CD14-positive monocyte (primary cell): ENCODE measurements at regions not wholly inside any gene's neighbourhood (a gene's known extent, or its start where the extent isn't known, plus 50 kb on each side); places are given as distances from the start of the nearest gene placed in this dataset.

ENCODE experiments used
- DNase-seq, 3 donors: peaks; one replicate each; pipeline ENCODE4 v3.0.0-alpha.2; 2011 to 2022
- H2AFZ ChIP-seq: 2 replicates; pipeline ENCODE4 v1.6.0; 2012; ENCODE audit warnings: mild to moderate bottlenecking, low read depth, low read length, inconsistent platforms; ENCODE audit not compliant: insufficient read depth, poor library complexity, severe bottlenecking
- H3K27ac ChIP-seq, 2 donors: 1 replicate in 1 of 2; 2 replicates in 1 of 2; pipeline ENCODE4 v1.5.1; 2012 to 2013; ENCODE audit warnings: low read length in 2 of 2, control low read depth in 1 of 2, inconsistent platforms in 1 of 2, low read depth in 1 of 2, mild to moderate bottlenecking in 1 of 2
- H3K27me3 ChIP-seq, 2 donors: one replicate each; pipeline versions ENCODE4 v1.6.0 to v1.6.1; 2011 to 2013; ENCODE audit warnings: low read length in 2 of 2; ENCODE audit not compliant: control insufficient read depth in 2 of 2, insufficient read depth in 2 of 2
- H3K36me3 ChIP-seq, 2 donors: replicated peaks in 1 of 2; 1 replicate in 1 of 2; 2 replicates in 1 of 2; pipeline versions ENCODE4 v1.5.1 to v1.6.1; 2012 to 2013; ENCODE audit warnings: low read length in 2 of 2, control low read depth in 1 of 2, inconsistent platforms in 1 of 2, mild to moderate bottlenecking in 1 of 2; ENCODE audit not compliant: insufficient read depth in 2 of 2, control insufficient read depth in 1 of 2
- H3K4me1 ChIP-seq, 2 donors: 1 replicate in 1 of 2; 2 replicates in 1 of 2; pipeline versions ENCODE4 v1.5.1 to v1.6.1; 2012 to 2013; ENCODE audit warnings: low read length in 2 of 2, control low read depth in 1 of 2, inconsistent platforms in 1 of 2, mild to moderate bottlenecking in 1 of 2, moderate library complexity in 1 of 2; ENCODE audit not compliant: insufficient read depth in 2 of 2, control insufficient read depth in 1 of 2
- H3K4me2 ChIP-seq: replicated peaks from 2 replicates; pipeline ENCODE3; 2012; ENCODE audit warnings: low read length, moderate library complexity, mild to moderate bottlenecking; ENCODE audit not compliant: poor library complexity, severe bottlenecking; ENCODE audit errors: extremely low read depth
- H3K4me3 ChIP-seq, 3 experiments: fragments of 200-600 bp in 1 of 3; sonication (generic) in 1 of 3; replicated peaks in 1 of 3; 1 replicate in 2 of 3; 2 replicates in 1 of 3; pipeline ENCODE4 v1.5.1; 2011 to 2013; ENCODE audit warnings: low read length in 3 of 3, mild to moderate bottlenecking in 3 of 3, control low read depth in 2 of 3, low read depth in 2 of 3, inconsistent platforms in 1 of 3, moderate library complexity in 1 of 3
- H3K79me2 ChIP-seq: 2 replicates; pipeline ENCODE4 v1.6.0; 2012; ENCODE audit warnings: mild to moderate bottlenecking, control low read depth, inconsistent platforms, low read length, moderate library complexity; ENCODE audit not compliant: insufficient read depth
- H3K9ac ChIP-seq: 2 replicates; pipeline ENCODE4 v1.6.0; 2017; ENCODE audit warnings: low read length, mild to moderate bottlenecking; ENCODE audit not compliant: insufficient read depth, poor library complexity, severe bottlenecking
- H3K9me3 ChIP-seq, 2 donors: replicated peaks in 1 of 2; 1 replicate in 1 of 2; 2 replicates in 1 of 2; pipeline versions ENCODE4 v1.5.1 to v1.6.1; 2012 to 2013; ENCODE audit warnings: low read length in 2 of 2, control low read depth in 1 of 2; ENCODE audit not compliant: control insufficient read depth in 1 of 2, insufficient read depth in 1 of 2
- H4K20me1 ChIP-seq: 2 replicates; pipeline ENCODE4 v1.6.0; 2012; ENCODE audit warnings: mild to moderate bottlenecking, low read length, control low read depth, moderate library complexity; ENCODE audit not compliant: insufficient read depth
- H3K27ac Mint-ChIP-seq, 7 donors: one replicate each; pipeline ENCODE4 v1.8.0; 2020; ENCODE audit warnings: mild to moderate bottlenecking in 7 of 7, mixed read lengths in 7 of 7, moderate library complexity in 6 of 7, inconsistent platforms in 2 of 7
- H3K27me3 Mint-ChIP-seq, 3 donors: one replicate each; pipeline ENCODE4 v1.8.0; 2021 to 2022; ENCODE audit warnings: low read depth in 3 of 3, mild to moderate bottlenecking in 3 of 3, mixed read lengths in 3 of 3, moderate library complexity in 3 of 3, inconsistent platforms in 1 of 3
- H3K36me3 Mint-ChIP-seq, 2 donors: one replicate each; pipeline ENCODE4 v1.8.0; 2020; ENCODE audit warnings: mixed read lengths in 2 of 2, inconsistent platforms in 1 of 2, mild to moderate bottlenecking in 1 of 2
- H3K4me1 Mint-ChIP-seq: one replicate; pipeline ENCODE4 v1.8.0; 2020; ENCODE audit warnings: mild to moderate bottlenecking, mixed read lengths
- H3K4me3 Mint-ChIP-seq, 2 donors: one replicate each; pipeline ENCODE4 v1.8.0; 2020; ENCODE audit warnings: mild to moderate bottlenecking in 2 of 2, mixed read lengths in 2 of 2, moderate library complexity in 1 of 2
- H3K9me3 Mint-ChIP-seq, 7 donors: one replicate each; pipeline ENCODE4 v1.8.0; 2020 to 2022; ENCODE audit warnings: mixed read lengths in 7 of 7, mild to moderate bottlenecking in 6 of 7, moderate library complexity in 6 of 7, inconsistent platforms in 2 of 7
- CTCF ChIP-seq: fragments of 200-600 bp; IDR thresholded peaks from one replicate; pipeline ENCODE4 v1.8.0; 2022; ENCODE audit warnings: antibody characterized with exemption, mild to moderate bottlenecking
- WGBS: methylation state at CpG from one replicate; pipeline ENCODE4 v1.1.5; 2013; ENCODE audit warnings: missing lambda C conversion rate; ENCODE audit not compliant: insufficient coverage; 5-methylcytosine and 5-hydroxymethylcytosine counted together
- intact Hi-C, 2 donors: fragments of 100-400 bp; cut with micrococcal nuclease; formaldehyde crosslinking; loops; one replicate each; pipeline versions ENCODE4 v1.15.0 to v1.15.1; 2023

- no peak overlapping the region for H3K4me3 Mint-ChIP-seq
- no peaks in the 10 kb centered on the region for H3K36me3 Mint-ChIP-seq
- H3K9me3 Mint-ChIP-seq = peaks cover 0 to 2% (median 0%) of the 10 kb centered on the region in 7 donors
- H3K27me3 Mint-ChIP-seq = peaks cover 0 to 1% (median 0%) of the 10 kb centered on the region in 3 donors
- TF ChIP-seq CTCF = no peak
- H3K27ac ChIP-seq = no peak overlapping the region
- no peak overlapping the region for H3K4me3 ChIP-seq
- no peak overlapping the region for H3K9ac ChIP-seq
- H3K4me1 Mint-ChIP-seq = no peaks in the 10 kb centered on the region
- H3K4me2 ChIP-seq = no peak overlapping the region
- no peaks in the 10 kb centered on the region for H3K79me2 ChIP-seq
- WGBS = 97% methylated on average over 5 of the region's 10 CpGs
- no peak for DNase-seq
- H3K27ac Mint-ChIP-seq = no peak overlapping the region
- H3K9me3 ChIP-seq = no peaks in the 10 kb centered on the region
- intact Hi-C loops = no loop called here
- H2AFZ ChIP-seq = no peak overlapping the region
- no peaks in the 10 kb centered on the region for H4K20me1 ChIP-seq
- H3K36me3 ChIP-seq = no peaks in the 10 kb centered on the region
- H3K4me1 ChIP-seq = no peaks in the 10 kb centered on the region
- no peaks in the 10 kb centered on the region for H3K27me3 ChIP-seq
Measured at GRCh38 chr12:107443320-107444090, 242.1 kb upstream of the PWP1 start.

GRCh38 chr12:107444771-107445170 lies 240.8 kb upstream of the PWP1 start:
- H3K27me3 ChIP-seq = no peaks in the 10 kb centered on the region
- TF ChIP-seq CTCF = no peak
- intact Hi-C loops = no loop called here
- no peak overlapping the region for H3K4me3 ChIP-seq
- H4K20me1 ChIP-seq = no peaks in the 10 kb centered on the region
- WGBS = 95% methylated on average over 8 of the region's 10 CpGs
- peak overlapping the region; percentile 21 for H3K9ac ChIP-seq
- no peaks in the 10 kb centered on the region for H3K36me3 Mint-ChIP-seq
- no peaks in the 10 kb centered on the region for H3K79me2 ChIP-seq
- DNase-seq = no peak
- H3K9me3 ChIP-seq = no peaks in the 10 kb centered on the region
- H3K4me1 Mint-ChIP-seq = peaks cover 3% of the 10 kb centered on the region
- H3K9me3 Mint-ChIP-seq = peaks cover 0 to 2% (median 0%) of the 10 kb centered on the region in 7 donors
- no peaks in the 10 kb centered on the region for H3K4me1 ChIP-seq
- no peak overlapping the region for H2AFZ ChIP-seq
- no peak overlapping the region for H3K4me2 ChIP-seq
- peaks cover 0 to 1% (median 0%) of the 10 kb centered on the region in 3 donors for H3K27me3 Mint-ChIP-seq
- H3K27ac ChIP-seq = no peak overlapping the region
- H3K36me3 ChIP-seq = no peaks in the 10 kb centered on the region
- no peak overlapping the region for H3K27ac Mint-ChIP-seq
- no peak overlapping the region for H3K4me3 Mint-ChIP-seq
